ENCODE measurements at regions not wholly inside any gene's neighbourhood (a gene's known extent, or its start where the extent isn't known, plus 50 kb on each side); places are given as distances from the start of the nearest gene placed in this dataset.

GRCh38 chr22:48895831-48896765 lies 931.6 kb downstream of the BRD1 start:
- H3K36me3 ChIP-seq (ENCODE audit: insufficient read depth, low read length): no peaks in the 10 kb centered on the region
- H3K4me3 ChIP-seq (ENCODE audit: low read depth in 1 of 2, low read length in 2 of 2): no peak overlapping the region
- peaks cover 0 to 3% of the 10 kb centered on the region in 2 donors for H3K27me3 ChIP-seq (ENCODE audit: control insufficient read depth in 1 of 2, insufficient read depth in 2 of 2, low read length in 2 of 2)
- H3K27ac ChIP-seq (ENCODE audit: low read depth, low read length): no peak overlapping the region
- no peaks in the 10 kb centered on the region for H3K4me1 ChIP-seq (ENCODE audit: insufficient read depth, low read length)
- no peak overlapping the region for H3K9ac ChIP-seq (ENCODE audit: low read length)
- no peaks in the 10 kb centered on the region for H3K9me3 ChIP-seq (ENCODE audit: low read length)

GRCh38 chr22:48895336-48895735 lies 932.3 kb downstream of the BRD1 start:
- Histone ChIP-seq H3K9me3 (ENCODE audit: low read length) (no peaks in the 10 kb centered on the region), H3K9ac (ENCODE audit: low read length) (no peak overlapping the region), H3K36me3 (ENCODE audit: insufficient read depth, low read length) (no peaks in the 10 kb centered on the region), H3K27ac (ENCODE audit: low read depth, low read length) (no peak overlapping the region), H3K27me3 (ENCODE audit: control insufficient read depth in 1 of 2, insufficient read depth in 2 of 2, low read length in 2 of 2) (peaks cover 0 to 7% of the 10 kb centered on the region in 2 donors), H3K4me1 (ENCODE audit: insufficient read depth, low read length) (no peaks in the 10 kb centered on the region), H3K4me3 (ENCODE audit: low read depth in 1 of 2, low read length in 2 of 2) (no peak overlapping the region)

GRCh38 chr22:48894804-48895250 lies 932.8 kb downstream of the BRD1 start:
- H3K4me1 ChIP-seq (ENCODE audit: insufficient read depth, low read length): no peaks in the 10 kb centered on the region
- no peak overlapping the region for H3K27ac ChIP-seq (ENCODE audit: low read depth, low read length)
- H3K9me3 ChIP-seq (ENCODE audit: low read length): no peaks in the 10 kb centered on the region
- peaks cover 0 to 7% of the 10 kb centered on the region in 2 donors for H3K27me3 ChIP-seq (ENCODE audit: control insufficient read depth in 1 of 2, insufficient read depth in 2 of 2, low read length in 2 of 2)
- H3K4me3 ChIP-seq (ENCODE audit: low read depth in 1 of 2, low read length in 2 of 2): no peak overlapping the region
- no peaks in the 10 kb centered on the region for H3K36me3 ChIP-seq (ENCODE audit: insufficient read depth, low read length)
- no peak overlapping the region for H3K9ac ChIP-seq (ENCODE audit: low read length)

GRCh38 chr22:48894064-48894671 lies 933.5 kb downstream of the BRD1 start:
- Histone ChIP-seq H3K4me3 (ENCODE audit: low read depth in 1 of 2, low read length in 2 of 2) (no peak overlapping the region), H3K4me1 (ENCODE audit: insufficient read depth, low read length) (no peaks in the 10 kb centered on the region), H3K36me3 (ENCODE audit: insufficient read depth, low read length) (no peaks in the 10 kb centered on the region), H3K9me3 (ENCODE audit: low read length) (no peaks in the 10 kb centered on the region), H3K27ac (ENCODE audit: low read depth, low read length) (no peak overlapping the region), H3K9ac (ENCODE audit: low read length) (no peak overlapping the region), H3K27me3 (ENCODE audit: control insufficient read depth in 1 of 2, insufficient read depth in 2 of 2, low read length in 2 of 2) (peaks cover 0 to 7% of the 10 kb centered on the region in 2 donors)

GRCh38 chr22:48893288-48894063 lies 934.2 kb downstream of the BRD1 start:
- Histone ChIP-seq H3K9me3 (ENCODE audit: low read length) (no peaks in the 10 kb centered on the region), H3K36me3 (ENCODE audit: insufficient read depth, low read length) (no peaks in the 10 kb centered on the region), H3K4me3 (ENCODE audit: low read depth in 1 of 2, low read length in 2 of 2) (no peak overlapping the region), H3K27me3 (ENCODE audit: control insufficient read depth in 1 of 2, insufficient read depth in 2 of 2, low read length in 2 of 2) (peaks cover 0 to 7% of the 10 kb centered on the region in 2 donors), H3K9ac (ENCODE audit: low read length) (no peak overlapping the region), H3K4me1 (ENCODE audit: insufficient read depth, low read length) (no peaks in the 10 kb centered on the region), H3K27ac (ENCODE audit: low read depth, low read length) (no peak overlapping the region)

GRCh38 chr22:48892578-48893287 lies 934.9 kb downstream of the BRD1 start:
- no peak overlapping the region for H3K4me3 ChIP-seq (ENCODE audit: low read depth in 1 of 2, low read length in 2 of 2)
- H3K4me1 ChIP-seq (ENCODE audit: insufficient read depth, low read length): no peaks in the 10 kb centered on the region
- H3K36me3 ChIP-seq (ENCODE audit: insufficient read depth, low read length): no peaks in the 10 kb centered on the region
- H3K9me3 ChIP-seq (ENCODE audit: low read length): no peaks in the 10 kb centered on the region
- no peak overlapping the region for H3K27ac ChIP-seq (ENCODE audit: low read depth, low read length)
- H3K9ac ChIP-seq (ENCODE audit: low read length): no peak overlapping the region
- H3K27me3 ChIP-seq (ENCODE audit: control insufficient read depth in 1 of 2, insufficient read depth in 2 of 2, low read length in 2 of 2): peaks cover 0 to 7% of the 10 kb centered on the region in 2 donors

- no peaks in the 10 kb centered on the region for H3K36me3 ChIP-seq (ENCODE audit: insufficient read depth, low read length)
- H3K4me3 ChIP-seq (ENCODE audit: low read depth in 1 of 2, low read length in 2 of 2): no peak overlapping the region
- no peaks in the 10 kb centered on the region for H3K4me1 ChIP-seq (ENCODE audit: insufficient read depth, low read length)
- H3K27me3 ChIP-seq (ENCODE audit: control insufficient read depth in 1 of 2, insufficient read depth in 2 of 2, low read length in 2 of 2): peaks cover 0 to 7% of the 10 kb centered on the region in 2 donors
- no peaks in the 10 kb centered on the region for H3K9me3 ChIP-seq (ENCODE audit: low read length)
- no peak overlapping the region for H3K27ac ChIP-seq (ENCODE audit: low read depth, low read length)
- H3K9ac ChIP-seq (ENCODE audit: low read length): no peak overlapping the region
Measured at GRCh38 chr22:48891688-48892577, 935.7 kb downstream of the BRD1 start.

GRCh38 chr22:48890693-48891554 lies 936.7 kb downstream of the BRD1 start:
- Histone ChIP-seq H3K4me1 (ENCODE audit: insufficient read depth, low read length) (no peaks in the 10 kb centered on the region), H3K36me3 (ENCODE audit: insufficient read depth, low read length) (no peaks in the 10 kb centered on the region), H3K4me3 (ENCODE audit: low read depth in 1 of 2, low read length in 2 of 2) (no peak overlapping the region), H3K9ac (ENCODE audit: low read length) (no peak overlapping the region), H3K27me3 (ENCODE audit: control insufficient read depth in 1 of 2, insufficient read depth in 2 of 2, low read length in 2 of 2) (peaks cover 0 to 7% of the 10 kb centered on the region in 2 donors), H3K27ac (ENCODE audit: low read depth, low read length) (no peak overlapping the region), H3K9me3 (ENCODE audit: low read length) (no peaks in the 10 kb centered on the region)

GRCh38 chr22:48889887-48890692 lies 937.6 kb downstream of the BRD1 start:
- Histone ChIP-seq H3K4me3 (ENCODE audit: low read depth in 1 of 2, low read length in 2 of 2) (no peak overlapping the region), H3K36me3 (ENCODE audit: insufficient read depth, low read length) (no peaks in the 10 kb centered on the region), H3K4me1 (ENCODE audit: insufficient read depth, low read length) (no peaks in the 10 kb centered on the region), H3K27me3 (ENCODE audit: control insufficient read depth in 1 of 2, insufficient read depth in 2 of 2, low read length in 2 of 2) (peaks cover 0 to 11% of the 10 kb centered on the region in 2 donors), H3K9ac (ENCODE audit: low read length) (no peak overlapping the region), H3K9me3 (ENCODE audit: low read length) (no peaks in the 10 kb centered on the region), H3K27ac (ENCODE audit: low read depth, low read length) (no peak overlapping the region)
